Astrocyte (in vitro differentiated cells and primary cell): ENCODE measurements at regions not wholly inside any gene's neighbourhood (a gene's known extent, or its start where the extent isn't known, plus 50 kb on each side); places are given as distances from the start of the nearest gene placed in this dataset.

Source experiments
- DNase-seq: peaks from one replicate; pipeline ENCODE4 v3.0.0-alpha.2; 2010; ENCODE audit warnings: low read depth
- FAIRE-seq: peaks from 2 replicates; lab custom pipeline; 2011; peaks lifted over from hg19 to GRCh38; lab: Jason Lieb, UNC
- H2AFZ ChIP-seq: 2 replicates; pipeline ENCODE4 v1.6.0; 2012; ENCODE audit warnings: low read depth, low read length, inconsistent platforms
- H3K27ac ChIP-seq: 2 replicates; pipeline ENCODE4 v1.5.1; 2011; ENCODE audit warnings: low read depth, low read length, inconsistent platforms
- H3K27me3 ChIP-seq: 2 replicates; pipeline ENCODE4 v1.6.0; 2011; ENCODE audit warnings: low read length, inconsistent platforms; ENCODE audit not compliant: insufficient read depth
- H3K36me3 ChIP-seq: 2 replicates; pipeline ENCODE4 v1.5.1; 2011; ENCODE audit warnings: low read length, inconsistent platforms; ENCODE audit not compliant: insufficient read depth
- H3K4me1 ChIP-seq: 2 replicates; pipeline ENCODE4 v1.5.1; 2011; ENCODE audit warnings: low read length, inconsistent platforms; ENCODE audit not compliant: insufficient read depth
- H3K4me2 ChIP-seq: 2 replicates; pipeline ENCODE4 v1.6.0; 2012; ENCODE audit warnings: low read length, inconsistent platforms
- H3K4me3 ChIP-seq: 2 replicates; pipeline ENCODE4 v1.5.1; 2011; ENCODE audit warnings: low read depth, mild to moderate bottlenecking, low read length, inconsistent platforms; ENCODE audit not compliant: insufficient read depth
- H3K79me2 ChIP-seq: 2 replicates; pipeline ENCODE4 v1.6.0; 2012; ENCODE audit warnings: mild to moderate bottlenecking, low read length, inconsistent platforms; ENCODE audit not compliant: insufficient read depth
- H3K9ac ChIP-seq: 2 replicates; pipeline ENCODE4 v1.6.0; 2012; ENCODE audit warnings: mild to moderate bottlenecking, low read length, inconsistent platforms
- H3K9me3 ChIP-seq: 2 replicates; pipeline ENCODE4 v1.5.1; 2012; ENCODE audit warnings: low read depth, mild to moderate bottlenecking, low read length, inconsistent platforms; ENCODE audit not compliant: insufficient read depth
- H4K20me1 ChIP-seq: 2 replicates; pipeline ENCODE4 v1.6.0; 2012; ENCODE audit warnings: low read length, inconsistent platforms; ENCODE audit not compliant: insufficient read depth
- H3K27ac Mint-ChIP-seq: one replicate; pipeline ENCODE4 v1.8.0; 2021; ENCODE audit warnings: mild to moderate bottlenecking, mixed read lengths; ENCODE audit not compliant: unreplicated experiment
- H3K27me3 Mint-ChIP-seq: one replicate; pipeline ENCODE4 v1.8.0; 2021; ENCODE audit warnings: low read depth, mixed read lengths; ENCODE audit not compliant: unreplicated experiment
- H3K36me3 Mint-ChIP-seq: one replicate; pipeline ENCODE4 v1.8.0; 2021; ENCODE audit warnings: low read depth, mixed read lengths; ENCODE audit not compliant: unreplicated experiment
- H3K4me1 Mint-ChIP-seq: one replicate; pipeline ENCODE4 v1.8.0; 2021; ENCODE audit warnings: low read depth, mixed read lengths; ENCODE audit not compliant: unreplicated experiment
- H3K4me3 Mint-ChIP-seq: one replicate; pipeline ENCODE4 v1.8.0; 2021; ENCODE audit warnings: mild to moderate bottlenecking, moderate library complexity, mixed read lengths; ENCODE audit not compliant: unreplicated experiment
- H3K9me3 Mint-ChIP-seq: one replicate; pipeline ENCODE4 v1.8.0; 2021; ENCODE audit warnings: mild to moderate bottlenecking, mixed read lengths; ENCODE audit not compliant: unreplicated experiment
- CTCF ChIP-seq: IDR thresholded peaks from 2 replicates; pipeline ENCODE4 v1.5.1; 2011; ENCODE audit warnings: low read depth, mild to moderate bottlenecking, inconsistent platforms, low read length, moderate library complexity; ENCODE audit not compliant: insufficient read depth
- EZH2 ChIP-seq: IDR thresholded peaks from 2 replicates; pipeline ENCODE4 v1.6.1; 2012; ENCODE audit warnings: mild to moderate bottlenecking, low read length, inconsistent platforms; ENCODE audit not compliant: insufficient read depth

- Histone ChIP-seq H4K20me1 (no peaks in the 10 kb centered on the region), H3K4me1 (no peaks in the 10 kb centered on the region), H3K27me3 (peaks cover 48% of the 10 kb centered on the region), H3K36me3 (no peaks in the 10 kb centered on the region), H3K4me3 (no peak overlapping the region), H3K9ac (no peak overlapping the region), H3K79me2 (no peaks in the 10 kb centered on the region), H3K9me3 (no peaks in the 10 kb centered on the region), H3K4me2 (no peak overlapping the region), H3K27ac (no peak overlapping the region), H2AFZ (no peak overlapping the region)
- TF ChIP-seq CTCF (no peak), EZH2 (no peak)
- FAIRE-seq, result no peak
- no peak overlapping the region for H3K27ac Mint-ChIP-seq
- no peaks in the 10 kb centered on the region for H3K36me3 Mint-ChIP-seq
- H3K9me3 Mint-ChIP-seq, result peaks cover 13% of the 10 kb centered on the region
- no peak for DNase-seq
- H3K4me1 Mint-ChIP-seq, result peaks cover 3% of the 10 kb centered on the region
- H3K4me3 Mint-ChIP-seq, result no peak overlapping the region
- H3K27me3 Mint-ChIP-seq, result peaks cover 76% of the 10 kb centered on the region
Measured at GRCh38 chr10:78732381-78732780, 336.4 kb upstream of the ZMIZ1 start.

GRCh38 chr10:78736926-78737630 is 331.7 kb upstream of the ZMIZ1 start:
- FAIRE-seq (no peak), DNase-seq (no peak)
- Histone ChIP-seq H3K4me1 (peaks cover 10% of the 10 kb centered on the region), H3K4me3 (no peak overlapping the region), H4K20me1 (no peaks in the 10 kb centered on the region), H3K79me2 (no peaks in the 10 kb centered on the region), H2AFZ (no peak overlapping the region), H3K9me3 (no peaks in the 10 kb centered on the region), H3K4me2 (no peak overlapping the region), H3K27me3 (peaks cover 32% of the 10 kb centered on the region), H3K27ac (no peak overlapping the region), H3K9ac (no peak overlapping the region), H3K36me3 (no peaks in the 10 kb centered on the region)
- TF ChIP-seq EZH2 (no peak), CTCF (no peak)
- Mint-ChIP-seq H3K27me3 (peaks cover 66% of the 10 kb centered on the region), H3K4me1 (peaks cover 6% of the 10 kb centered on the region), H3K36me3 (no peaks in the 10 kb centered on the region), H3K4me3 (no peak overlapping the region), H3K9me3 (peaks cover 11% of the 10 kb centered on the region), H3K27ac (no peak overlapping the region)
